Stimulated activated effector memory CD8-positive, alpha-beta T cell treated with anti-CD3 and anti-CD28 coated beads, Interleukin-12 subunit alpha, Interleukin-12 subunit beta, amount 100 ng/mL, for 72 hours (primary cell): ENCODE measurements at regions not wholly inside any gene's neighbourhood (a gene's known extent, or its start where the extent isn't known, plus 50 kb on each side); places are given as distances from the start of the nearest gene placed in this dataset.
A peak's percentile ranks its signal among the peaks of the same experiment; 100 is the strongest.

Experiments
- ATAC-seq: fragments of 150-1000 bp; cut with Tn5 transposase; 2 replicates; pipeline ENCODE4 v1.10.0; 2021
- DNase-seq, 2 donors: peaks; one replicate each; pipeline ENCODE4 v3.0.0; 2021 to 2022; ENCODE audit warnings: low spot score in 2 of 2
- H3K27ac Mint-ChIP-seq: one replicate; pipeline ENCODE4 v1.8.0; 2022; ENCODE audit warnings: mild to moderate bottlenecking, mixed read lengths
- H3K36me3 Mint-ChIP-seq: one replicate; pipeline ENCODE4 v1.8.0; 2022; ENCODE audit warnings: mild to moderate bottlenecking, mixed read lengths
- H3K4me1 Mint-ChIP-seq: one replicate; pipeline ENCODE4 v1.8.0; 2022; ENCODE audit warnings: mixed read lengths
- H3K4me3 Mint-ChIP-seq: one replicate; pipeline ENCODE4 v1.8.0; 2022; ENCODE audit warnings: mild to moderate bottlenecking, mixed read lengths
- H3K9me3 Mint-ChIP-seq: one replicate; pipeline ENCODE4 v1.8.0; 2022; ENCODE audit warnings: mixed read lengths

- ATAC-seq, result no peak
- H3K4me1 Mint-ChIP-seq, result no peaks in the 10 kb centered on the region
- no peaks in the 10 kb centered on the region for H3K36me3 Mint-ChIP-seq
- H3K27ac Mint-ChIP-seq, result no peak overlapping the region
- peaks cover 6% of the 10 kb centered on the region for H3K9me3 Mint-ChIP-seq
- DNase-seq, result no peak
- no peak overlapping the region for H3K4me3 Mint-ChIP-seq
Observed at GRCh38 chr1:193841857-193842256, 655.4 kb upstream of the B3GALT2 start.

GRCh38 chr1:193831465-193831864 lies 645.1 kb upstream of the B3GALT2 start:
- DNase-seq (no peak), ATAC-seq (no peak)
- peaks cover 15% of the 10 kb centered on the region for H3K9me3 Mint-ChIP-seq
- no peaks in the 10 kb centered on the region for H3K4me1 Mint-ChIP-seq
- H3K36me3 Mint-ChIP-seq, result no peaks in the 10 kb centered on the region
- H3K4me3 Mint-ChIP-seq, result no peak overlapping the region
- H3K27ac Mint-ChIP-seq, result no peak overlapping the region

- DNase-seq (no peak), ATAC-seq (no peak)
- Mint-ChIP-seq H3K36me3 (no peaks in the 10 kb centered on the region), H3K4me1 (no peaks in the 10 kb centered on the region), H3K9me3 (peaks cover 20% of the 10 kb centered on the region), H3K4me3 (no peak overlapping the region), H3K27ac (no peak overlapping the region)
Observed at GRCh38 chr1:193827516-193827915, 641.1 kb upstream of the B3GALT2 start.

- Mint-ChIP-seq H3K9me3 (peaks cover 10% of the 10 kb centered on the region), H3K4me3 (no peak overlapping the region), H3K4me1 (no peaks in the 10 kb centered on the region), H3K36me3 (no peaks in the 10 kb centered on the region), H3K27ac (no peak overlapping the region)
- DNase-seq (no peak), ATAC-seq (no peak)
Observed at GRCh38 chr1:193819376-193819775, 633.0 kb upstream of the B3GALT2 start.

DNA sequence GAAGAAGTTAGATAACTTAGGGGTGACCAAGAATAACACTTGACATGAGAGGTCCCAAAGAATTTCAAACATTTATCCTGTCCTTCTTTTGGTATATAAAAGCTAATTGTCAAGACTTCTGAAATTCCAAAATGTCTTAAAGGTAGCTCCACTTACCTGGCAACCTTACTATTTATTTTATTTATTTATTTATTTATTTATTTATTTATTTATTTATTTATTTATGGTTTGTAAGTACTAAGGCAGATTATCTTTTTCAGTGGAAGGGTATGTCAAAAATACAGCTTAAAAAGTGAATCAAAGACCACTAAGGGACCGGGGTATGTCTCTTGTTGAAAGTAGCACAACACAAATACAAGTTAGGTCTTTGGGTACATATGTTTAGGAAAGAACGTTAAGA lies 620.8 kb upstream of the B3GALT2 start:
- Mint-ChIP-seq H3K9me3 (peaks cover 3% of the 10 kb centered on the region), H3K36me3 (no peaks in the 10 kb centered on the region), H3K4me1 (peaks cover 15% of the 10 kb centered on the region), H3K27ac (no peak overlapping the region), H3K4me3 (no peak overlapping the region)
- no peak for DNase-seq
- ATAC-seq, result no peak

- H3K9me3 Mint-ChIP-seq, result peaks cover 3% of the 10 kb centered on the region
- DNase-seq, result no peak
- peak; percentile 94 for ATAC-seq
Observed at GRCh38 chr1:193806079-193807048, 620.0 kb upstream of the B3GALT2 start.

GRCh38 chr1:193799948-193800690 lies 613.7 kb upstream of the B3GALT2 start:
- Mint-ChIP-seq H3K9me3 (peaks cover 3% of the 10 kb centered on the region), H3K4me3 (no peak overlapping the region), H3K4me1 (peaks cover 6% of the 10 kb centered on the region), H3K36me3 (no peaks in the 10 kb centered on the region), H3K27ac (no peak overlapping the region)
- ATAC-seq, result peak; percentile 79
- no peak for DNase-seq

More at GRCh38 chr1:193806079-193807048, 620.0 kb upstream of the B3GALT2 start:
- Mint-ChIP-seq H3K36me3 (no peaks in the 10 kb centered on the region), H3K4me3 (no peak overlapping the region), H3K4me1 (peaks cover 15% of the 10 kb centered on the region), H3K27ac (no peak overlapping the region)

GRCh38 chr1:193799371-193799770 lies 613.0 kb upstream of the B3GALT2 start:
- peaks cover 6% of the 10 kb centered on the region for H3K4me1 Mint-ChIP-seq
- H3K4me3 Mint-ChIP-seq, result no peak overlapping the region
- H3K9me3 Mint-ChIP-seq, result peaks cover 3% of the 10 kb centered on the region
- H3K27ac Mint-ChIP-seq, result no peak overlapping the region
- DNase-seq (no peak), ATAC-seq (no peak)
- no peaks in the 10 kb centered on the region for H3K36me3 Mint-ChIP-seq

DNA sequence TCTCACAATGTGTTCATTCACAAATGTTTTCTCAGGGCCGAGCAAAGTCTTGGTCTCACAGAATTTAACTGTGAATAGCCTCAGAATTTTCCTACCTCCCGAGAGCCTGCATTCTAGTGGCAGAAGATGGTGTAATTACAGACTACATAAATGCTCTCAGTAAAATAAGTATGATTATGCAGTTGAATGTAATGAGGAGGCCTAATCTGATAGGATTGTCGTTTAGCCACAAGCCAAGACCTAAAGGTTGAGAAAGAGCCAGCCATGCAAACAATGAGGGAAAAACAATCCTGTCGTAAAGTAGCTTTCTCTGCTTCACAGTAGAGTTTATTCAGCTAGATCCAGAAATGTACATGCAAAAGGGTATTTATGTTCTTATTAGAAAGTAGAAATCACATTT lies 607.8 kb upstream of the B3GALT2 start:
- Mint-ChIP-seq H3K4me1 (no peaks in the 10 kb centered on the region), H3K36me3 (no peaks in the 10 kb centered on the region), H3K4me3 (no peak overlapping the region), H3K27ac (no peak overlapping the region), H3K9me3 (no peaks in the 10 kb centered on the region)
- ATAC-seq, result no peak
- no peak for DNase-seq

DNA sequence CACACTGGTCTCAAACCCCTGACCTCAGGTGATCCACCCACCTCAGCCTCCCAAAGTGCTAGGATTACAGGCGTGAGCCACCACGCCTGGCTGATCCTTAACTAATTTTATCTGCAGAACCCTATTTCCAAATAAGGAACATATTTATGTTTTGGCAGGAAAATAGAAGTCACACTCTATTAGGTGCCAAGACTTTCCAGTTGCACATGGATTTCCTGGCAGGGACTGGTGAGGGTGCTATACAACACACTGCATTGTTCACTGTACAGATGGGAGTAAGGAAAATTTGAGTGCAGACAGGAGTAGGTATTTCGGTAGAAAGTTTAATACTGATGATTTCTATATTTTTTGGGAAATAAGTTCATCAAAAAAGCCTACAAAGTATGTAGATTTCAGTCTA lies 605.3 kb upstream of the B3GALT2 start:
- Mint-ChIP-seq H3K4me1 (no peaks in the 10 kb centered on the region), H3K4me3 (no peak overlapping the region), H3K27ac (no peak overlapping the region), H3K36me3 (no peaks in the 10 kb centered on the region), H3K9me3 (no peaks in the 10 kb centered on the region)
- ATAC-seq (no peak), DNase-seq (no peak)

- H3K36me3 Mint-ChIP-seq, result no peaks in the 10 kb centered on the region
- ATAC-seq (no peak), DNase-seq (no peak)
- H3K9me3 Mint-ChIP-seq, result no peaks in the 10 kb centered on the region
- no peaks in the 10 kb centered on the region for H3K4me1 Mint-ChIP-seq
- no peak overlapping the region for H3K27ac Mint-ChIP-seq
- no peak overlapping the region for H3K4me3 Mint-ChIP-seq
Observed at GRCh38 chr1:193787061-193787460, 600.6 kb upstream of the B3GALT2 start.

GRCh38 chr1:193785850-193786420 lies 599.5 kb upstream of the B3GALT2 start:
- ATAC-seq, result no peak
- no peak overlapping the region for H3K4me3 Mint-ChIP-seq
- DNase-seq, result no peak
- no peaks in the 10 kb centered on the region for H3K4me1 Mint-ChIP-seq
- no peaks in the 10 kb centered on the region for H3K36me3 Mint-ChIP-seq
- no peaks in the 10 kb centered on the region for H3K9me3 Mint-ChIP-seq
- no peak overlapping the region for H3K27ac Mint-ChIP-seq

DNA sequence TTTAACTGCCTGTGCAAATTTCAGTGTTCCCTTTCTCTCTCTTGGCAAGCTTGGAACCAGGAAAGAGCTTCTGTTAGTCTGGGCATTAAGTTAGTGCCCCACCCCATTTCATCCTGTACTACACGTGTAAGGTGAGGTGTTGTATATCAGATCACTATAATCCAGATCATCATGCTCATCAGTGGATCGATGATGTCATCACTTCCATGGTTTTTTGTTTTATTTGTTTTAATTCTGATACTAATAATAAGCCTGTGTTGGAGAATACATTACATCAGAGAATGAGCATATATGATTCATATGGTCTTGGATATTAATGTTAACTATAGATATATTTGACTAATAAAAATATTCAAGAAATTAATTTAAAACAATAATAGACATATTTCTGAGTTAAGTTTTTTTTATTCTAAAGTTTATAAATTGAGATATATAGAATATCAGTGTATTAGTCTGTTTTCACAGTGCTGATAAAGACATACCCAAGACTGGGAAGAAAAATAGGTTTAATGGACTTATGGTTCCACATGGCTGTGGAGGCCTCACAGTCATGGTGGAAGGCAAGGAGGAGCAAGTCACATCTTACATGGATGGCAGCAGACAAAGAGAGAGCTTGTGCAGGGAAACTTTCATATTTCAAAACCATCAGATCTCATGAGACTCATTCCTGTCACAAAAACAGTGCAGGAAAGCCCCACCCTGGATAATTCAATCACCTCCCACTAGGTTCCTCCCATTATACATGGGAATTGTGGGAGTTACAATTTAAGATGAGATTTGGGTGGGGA lies 588.3 kb upstream of the B3GALT2 start:
- Mint-ChIP-seq H3K36me3 (no peaks in the 10 kb centered on the region), H3K27ac (no peak overlapping the region), H3K4me1 (peaks cover 8% of the 10 kb centered on the region), H3K4me3 (no peak overlapping the region), H3K9me3 (peaks cover 2% of the 10 kb centered on the region)
- no peak for DNase-seq
- no peak for ATAC-seq

DNA sequence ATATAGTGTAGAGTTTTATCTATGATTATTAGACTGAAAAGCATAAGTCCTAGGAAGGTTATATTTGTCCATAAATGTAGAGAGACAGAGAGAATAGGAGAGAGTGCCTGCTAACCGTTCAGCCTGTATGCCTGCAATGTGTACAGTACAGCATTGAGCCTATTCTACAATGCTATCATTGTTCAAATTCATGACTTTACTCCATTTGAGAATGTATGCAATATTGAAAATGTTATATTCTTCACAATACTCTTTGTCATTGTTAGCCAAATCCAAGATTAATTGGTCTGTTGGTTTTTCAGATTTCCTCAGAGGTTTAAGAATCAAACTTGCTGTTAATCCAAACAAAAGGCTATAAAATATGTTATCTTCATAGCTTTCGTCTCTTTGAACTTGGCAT lies 585.2 kb upstream of the B3GALT2 start:
- Mint-ChIP-seq H3K27ac (no peak overlapping the region), H3K9me3 (peaks cover 2% of the 10 kb centered on the region), H3K36me3 (no peaks in the 10 kb centered on the region), H3K4me3 (no peak overlapping the region), H3K4me1 (peaks cover 8% of the 10 kb centered on the region)
- DNase-seq (no peak), ATAC-seq (no peak)

DNA sequence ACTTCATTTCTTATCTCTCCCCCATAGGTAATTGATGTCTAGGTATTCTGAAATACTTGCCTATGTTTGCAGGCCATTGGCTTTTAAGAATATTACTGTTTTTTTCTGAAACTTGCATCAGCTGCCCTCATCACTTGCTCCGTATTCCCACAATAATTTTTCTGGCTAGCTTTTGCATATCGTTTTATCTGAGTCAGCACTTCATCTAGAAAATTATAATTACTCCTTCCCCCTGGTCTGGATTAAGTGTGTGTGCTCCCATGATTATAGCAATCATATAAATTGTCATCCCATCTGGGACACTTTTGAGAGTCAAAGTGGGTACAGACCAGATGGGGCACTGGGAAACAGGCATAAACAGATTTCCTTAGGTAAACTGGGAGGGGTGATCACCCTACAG lies 583.2 kb upstream of the B3GALT2 start:
- Mint-ChIP-seq H3K4me1 (peaks cover 8% of the 10 kb centered on the region), H3K27ac (no peak overlapping the region), H3K36me3 (no peaks in the 10 kb centered on the region), H3K4me3 (no peak overlapping the region), H3K9me3 (no peaks in the 10 kb centered on the region)
- DNase-seq (no peak), ATAC-seq (no peak)
